Kidney (tissue), 13 donors: ENCODE measurements at regions not wholly inside any gene's neighbourhood (a gene's known extent, or its start where the extent isn't known, plus 50 kb on each side); places are given as distances from the start of the nearest gene placed in this dataset.

ENCODE experiments used
- DNase-seq, 5 donors: peaks; one replicate each; pipeline ENCODE4 v3.0.0-alpha.2; 2013 to 2020
- FAIRE-seq: peaks from 2 replicates; lab custom pipeline; 2012; peaks lifted over from hg19 to GRCh38; lab: Jason Lieb, UNC
- H3K27ac ChIP-seq, 2 donors: one replicate each; pipeline ENCODE4 v1.7.0; 2013; ENCODE audit warnings: low read depth in 2 of 2, low read length in 2 of 2, inconsistent platforms in 1 of 2
- H3K27me3 ChIP-seq: one replicate; pipeline ENCODE4 v1.7.1; 2013; ENCODE audit warnings: low read length, inconsistent platforms; ENCODE audit not compliant: control insufficient read depth, insufficient read depth
- H3K36me3 ChIP-seq, 3 donors: one replicate each; pipeline versions ENCODE4 v1.7.0 to v1.7.1; 2013; ENCODE audit warnings: low read length in 3 of 3, control low read depth in 1 of 3, inconsistent platforms in 1 of 3; ENCODE audit not compliant: insufficient read depth in 3 of 3, control insufficient read depth in 2 of 3
- H3K4me1 ChIP-seq, 3 donors: one replicate each; pipeline versions ENCODE4 v1.7.0 to v1.7.1; 2013; ENCODE audit warnings: low read length in 3 of 3, inconsistent platforms in 1 of 3, low read depth in 1 of 3; ENCODE audit not compliant: control insufficient read depth in 2 of 3, insufficient read depth in 2 of 3
- H3K4me3 ChIP-seq, 3 donors: one replicate each; pipeline versions ENCODE4 v1.7.0 to v1.8.1; 2013; ENCODE audit warnings: low read length in 3 of 3, control low read depth in 1 of 3, inconsistent platforms in 1 of 3
- H3K9ac ChIP-seq, 3 donors: one replicate each; pipeline versions ENCODE4 v1.7.0 to v1.7.1; 2013; ENCODE audit warnings: low read length in 3 of 3, control low read depth in 1 of 3, inconsistent platforms in 1 of 3
- H3K9me3 ChIP-seq, 3 donors: one replicate each; pipeline versions ENCODE4 v1.7.0 to v1.7.1; 2013; ENCODE audit warnings: low read length in 3 of 3, control low read depth in 1 of 3, inconsistent platforms in 1 of 3; ENCODE audit not compliant: control insufficient read depth in 2 of 3, insufficient read depth in 1 of 3
- intact Hi-C: fragments of 100-400 bp; cut with DNase I; formaldehyde crosslinking; loops from one replicate; pipeline ENCODE4 v1.11.1; 2022
- TF ChIP-seq, protein P1 (sequence below): IDR thresholded peaks from 3 replicates; pipeline ENCODE4 v1.5.1; 2012; ENCODE audit warnings: mild to moderate bottlenecking, moderate library complexity, borderline replicate concordance; ENCODE audit not compliant: insufficient read depth; ENCODE audit errors: extremely low read depth
- donor health status: control.
- donor health status: control.
- donor health status: control.
- donor health status: control.
- donor health status: control.
- donor health status: DM: yes; HTN: yes; CAD: no.
- donor health status: Normal renal cell carcinoma (clear cell type).

DNA sequence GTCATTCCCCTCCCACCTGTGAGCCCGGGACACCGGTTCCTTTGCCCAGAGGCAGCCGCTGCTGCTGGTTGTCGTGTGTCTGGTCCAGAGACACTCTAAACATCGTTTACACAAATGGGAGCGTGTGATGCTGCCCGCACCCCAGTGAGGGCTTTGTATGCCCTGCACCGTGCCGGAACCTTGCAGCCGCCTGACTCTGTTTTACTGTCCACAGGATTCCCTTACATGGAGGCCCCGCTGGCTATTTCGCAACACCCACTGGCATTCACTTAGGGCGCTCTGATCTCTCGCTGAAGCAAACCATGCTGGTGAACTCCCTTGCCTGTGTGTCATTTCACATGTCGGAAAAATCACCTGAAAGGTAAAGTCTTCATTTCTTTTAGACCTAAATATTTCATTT, 100.8 kb upstream of the SLC6A6 start:
- no peak for FAIRE-seq
- intact Hi-C loops: no loop called here
- H3K27ac ChIP-seq: no peak overlapping the region

DNA sequence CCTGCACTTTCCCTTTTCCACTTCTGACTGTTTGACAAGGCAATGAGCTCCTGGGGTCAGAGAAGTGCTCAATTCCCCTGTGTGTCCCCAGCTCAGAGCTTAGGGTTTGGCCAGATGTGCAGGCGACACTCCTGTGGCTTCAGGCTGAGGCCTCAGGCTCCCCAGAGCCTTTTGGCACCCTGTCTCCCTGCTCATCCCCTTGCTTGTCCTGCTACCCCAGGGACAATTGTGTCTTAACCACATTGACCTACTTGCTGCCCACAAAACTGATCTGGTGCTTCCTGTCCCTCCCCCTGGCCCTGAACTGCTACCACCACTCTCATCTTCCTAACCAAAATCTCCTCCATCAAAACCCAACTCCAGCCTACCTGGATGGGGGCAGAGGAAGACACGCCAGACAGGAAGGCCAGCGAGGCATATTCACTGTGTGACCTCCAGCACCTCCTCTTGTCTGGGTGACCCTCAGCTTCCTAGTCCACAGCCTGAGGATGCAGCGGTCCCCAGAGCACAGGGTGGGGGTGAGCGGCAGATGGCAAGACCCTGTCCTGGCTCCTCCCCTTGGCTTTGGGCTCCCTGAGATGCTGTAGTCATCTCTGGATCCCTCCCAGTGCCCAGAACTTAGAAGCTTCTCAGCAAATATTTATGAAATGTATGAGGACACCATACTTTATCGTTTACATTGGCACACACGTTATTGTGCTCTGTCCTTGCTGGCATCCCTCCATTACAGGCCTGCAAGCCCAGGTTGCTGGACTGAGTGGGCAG, 98.9 kb upstream of the SLC6A6 start:
- TF ChIP-seq, protein P1, sequence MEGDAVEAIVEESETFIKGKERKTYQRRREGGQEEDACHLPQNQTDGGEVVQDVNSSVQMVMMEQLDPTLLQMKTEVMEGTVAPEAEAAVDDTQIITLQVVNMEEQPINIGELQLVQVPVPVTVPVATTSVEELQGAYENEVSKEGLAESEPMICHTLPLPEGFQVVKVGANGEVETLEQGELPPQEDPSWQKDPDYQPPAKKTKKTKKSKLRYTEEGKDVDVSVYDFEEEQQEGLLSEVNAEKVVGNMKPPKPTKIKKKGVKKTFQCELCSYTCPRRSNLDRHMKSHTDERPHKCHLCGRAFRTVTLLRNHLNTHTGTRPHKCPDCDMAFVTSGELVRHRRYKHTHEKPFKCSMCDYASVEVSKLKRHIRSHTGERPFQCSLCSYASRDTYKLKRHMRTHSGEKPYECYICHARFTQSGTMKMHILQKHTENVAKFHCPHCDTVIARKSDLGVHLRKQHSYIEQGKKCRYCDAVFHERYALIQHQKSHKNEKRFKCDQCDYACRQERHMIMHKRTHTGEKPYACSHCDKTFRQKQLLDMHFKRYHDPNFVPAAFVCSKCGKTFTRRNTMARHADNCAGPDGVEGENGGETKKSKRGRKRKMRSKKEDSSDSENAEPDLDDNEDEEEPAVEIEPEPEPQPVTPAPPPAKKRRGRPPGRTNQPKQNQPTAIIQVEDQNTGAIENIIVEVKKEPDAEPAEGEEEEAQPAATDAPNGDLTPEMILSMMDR: no peak
- H3K36me3 ChIP-seq: no peaks in the 10 kb centered on the region
- no peak overlapping the region for H3K9ac ChIP-seq
- H3K4me3 ChIP-seq: no peak overlapping the region
- no peak for FAIRE-seq
- no peaks in the 10 kb centered on the region for H3K27me3 ChIP-seq
- H3K27ac ChIP-seq: no peak overlapping the region
- H3K4me1 ChIP-seq: no peaks in the 10 kb centered on the region
- no peak for DNase-seq
- intact Hi-C loops: no loop called here
- no peaks in the 10 kb centered on the region for H3K9me3 ChIP-seq

More for the DNA sequence above, 100.8 kb upstream of the SLC6A6 start:
- H3K9ac ChIP-seq: no peak overlapping the region
- no peaks in the 10 kb centered on the region for H3K27me3 ChIP-seq
- H3K9me3 ChIP-seq: no peaks in the 10 kb centered on the region
- TF ChIP-seq, protein P1: no peak
- peaks cover 0 to 2% (median 0%) of the 10 kb centered on the region in 3 donors for H3K4me1 ChIP-seq
- H3K4me3 ChIP-seq: no peak overlapping the region
- no peaks in the 10 kb centered on the region for H3K36me3 ChIP-seq
- DNase-seq: no peak

GRCh38 chr3:14304101-14305045, 98.0 kb upstream of the SLC6A6 start:
- TF ChIP-seq, protein P1: no peak
- Histone ChIP-seq H3K27me3 (no peaks in the 10 kb centered on the region), H3K27ac (no peak overlapping the region), H3K4me1 (no peaks in the 10 kb centered on the region), H3K9me3 (peaks cover 0 to under 1% (median 0%) of the 10 kb centered on the region in 3 donors), H3K36me3 (no peaks in the 10 kb centered on the region), H3K9ac (no peak overlapping the region), H3K4me3 (no peak overlapping the region)
- DNase-seq: no peak
- FAIRE-seq: no peak
- intact Hi-C loops: no loop called here
